Daoy (cell line): ENCODE measurements at regions not wholly inside any gene's neighbourhood (a gene's known extent, or its start where the extent isn't known, plus 50 kb on each side); places are given as distances from the start of the nearest gene placed in this dataset.

Experiments
- DNase-seq: peaks from one replicate; pipeline ENCODE4 v3.0.0-alpha.2; 2015; ENCODE audit warnings: low read depth

DNA sequence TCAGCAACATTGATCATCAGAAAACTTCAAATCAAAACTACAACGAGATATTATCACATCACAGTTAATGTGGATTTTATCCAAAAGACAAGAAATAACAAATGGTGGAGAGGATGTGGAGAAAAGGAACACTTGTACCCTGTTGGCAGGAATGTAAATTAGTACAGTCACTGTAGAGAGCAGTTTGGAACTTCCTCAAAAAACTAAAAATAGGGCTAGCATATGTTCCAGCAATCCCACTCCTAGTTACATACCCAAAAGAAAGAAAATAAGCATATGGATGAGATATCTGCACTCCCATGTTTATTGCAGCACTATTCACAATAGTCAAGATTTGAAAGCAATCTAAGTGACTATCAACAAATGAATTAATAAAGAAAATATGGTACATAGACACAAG, 887.7 kb upstream of the MAN1A1 start:
- no peak for DNase-seq

- no peak for DNase-seq
These were observed 880.4 kb upstream of the MAN1A1 start for GRCh38 chr6:120230008-120230407.

GRCh38 chr6:120228297-120228696, 878.7 kb upstream of the MAN1A1 start:
- DNase-seq, result no peak

- DNase-seq, result no peak
These were observed 869.8 kb upstream of the MAN1A1 start for GRCh38 chr6:120219339-120219738.

GRCh38 chr6:120214088-120214499, 864.5 kb upstream of the MAN1A1 start:
- no peak for DNase-seq

DNA sequence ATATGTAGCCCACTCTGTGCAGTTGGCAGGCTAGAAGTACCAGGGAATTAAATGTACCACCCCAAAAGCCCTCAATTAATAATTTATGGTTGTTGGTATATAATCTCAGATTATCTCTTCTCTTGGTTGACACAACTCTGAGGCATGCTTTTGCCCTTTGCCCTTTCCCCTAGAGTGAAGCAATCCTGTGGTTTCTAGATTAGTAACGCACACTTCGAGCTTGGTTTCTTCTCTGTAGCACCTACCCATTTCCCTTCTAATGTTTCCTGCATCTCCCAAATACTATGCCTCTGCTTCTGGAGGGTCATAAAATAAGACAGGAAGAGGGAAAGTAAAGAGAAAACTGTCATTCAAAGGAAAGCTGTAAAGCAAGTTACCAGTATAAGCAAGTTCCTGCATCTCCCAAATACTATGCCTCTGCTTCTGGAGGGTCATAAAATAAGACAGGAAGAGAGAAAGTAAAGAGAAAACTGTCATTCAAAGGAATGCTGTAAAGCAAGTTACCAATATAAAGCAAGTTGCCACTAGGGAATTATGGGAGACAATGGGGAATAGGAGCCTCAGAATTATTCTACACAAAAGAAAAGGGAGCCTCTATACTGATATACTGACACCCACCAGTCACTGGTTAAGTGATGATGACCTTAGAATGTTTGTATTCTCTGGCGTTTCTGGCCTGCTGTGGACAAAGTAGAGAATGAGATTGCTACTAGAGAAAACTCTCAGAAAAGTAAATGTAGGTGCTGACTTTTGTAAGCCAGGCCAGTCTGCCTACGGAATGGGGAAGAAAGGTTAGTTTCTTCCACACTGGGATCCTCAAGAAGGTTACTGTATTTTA, 862.6 kb upstream of the MAN1A1 start:
- peak; percentile 10 for DNase-seq

- DNase-seq, result no peak
These were observed 853.3 kb upstream of the MAN1A1 start for GRCh38 chr6:120202878-120203277.

DNA sequence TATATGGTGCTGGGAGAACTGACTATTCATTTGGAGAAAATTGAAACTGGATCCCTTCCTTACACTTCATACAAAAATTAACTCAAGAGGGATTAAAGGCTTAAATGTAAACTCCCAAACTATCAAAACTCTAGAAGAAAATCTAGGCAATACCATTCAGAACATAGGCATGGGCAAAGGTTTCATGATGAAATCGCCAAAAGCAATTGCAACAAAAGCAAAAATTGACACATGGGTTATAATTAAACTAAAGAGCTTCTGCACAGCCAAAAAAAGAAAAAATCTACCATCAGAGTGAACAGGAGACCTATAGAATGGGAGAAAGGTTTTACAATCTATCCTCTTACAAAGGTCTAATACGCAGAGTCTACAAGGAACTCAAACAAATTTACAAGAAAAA, 851.3 kb upstream of the MAN1A1 start:
- no peak for DNase-seq

- DNase-seq, result peak; percentile 66
These were observed 848.5 kb upstream of the MAN1A1 start for GRCh38 chr6:120198033-120198432.

DNA sequence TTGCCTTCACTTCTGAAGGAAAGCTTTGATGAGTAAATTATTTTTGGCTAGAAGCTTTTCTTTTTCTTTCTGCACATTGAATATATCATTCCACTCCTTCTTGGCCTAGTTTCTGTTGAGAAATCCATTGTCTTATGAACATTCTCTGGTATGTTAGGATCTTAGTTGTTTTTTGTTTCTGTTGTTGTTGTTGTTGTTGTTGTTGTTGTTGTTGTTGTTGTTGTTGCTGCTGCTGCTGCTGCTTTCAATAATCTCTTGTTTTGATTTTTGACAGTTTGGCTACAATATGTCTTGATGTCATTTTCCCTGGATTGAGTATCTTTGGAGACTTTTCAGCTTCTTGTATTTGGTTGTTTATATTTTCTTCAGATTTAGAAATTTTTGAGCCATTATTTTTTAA, 836.5 kb upstream of the MAN1A1 start:
- no peak for DNase-seq

- peak; percentile 13 for DNase-seq
These were observed 823.7 kb upstream of the MAN1A1 start for GRCh38 chr6:120173250-120173649.

DNA sequence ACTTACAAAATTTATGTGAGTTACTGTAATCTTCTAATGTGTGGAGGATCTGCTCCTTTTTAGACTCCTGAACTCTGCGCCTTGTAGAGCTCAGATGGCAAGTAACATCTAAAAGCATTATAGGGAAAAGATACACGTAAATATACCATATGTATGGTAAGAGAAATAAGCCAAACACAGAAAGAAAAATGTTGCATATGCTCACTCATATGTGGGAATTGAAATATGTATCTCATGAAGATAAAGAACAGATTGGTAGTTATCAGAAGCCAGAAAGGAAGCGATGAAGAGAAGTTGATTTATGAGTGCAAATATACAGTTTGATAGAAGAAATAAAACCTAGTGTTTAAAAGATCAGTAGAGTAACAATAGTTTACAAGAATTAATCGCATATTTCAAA, 815.0 kb upstream of the MAN1A1 start:
- DNase-seq, result no peak

- DNase-seq, result no peak
These were observed 808.3 kb upstream of the MAN1A1 start for GRCh38 chr6:120157873-120158272.

- DNase-seq, result no peak
These were observed 797.7 kb upstream of the MAN1A1 start for GRCh38 chr6:120147071-120147871.

DNA sequence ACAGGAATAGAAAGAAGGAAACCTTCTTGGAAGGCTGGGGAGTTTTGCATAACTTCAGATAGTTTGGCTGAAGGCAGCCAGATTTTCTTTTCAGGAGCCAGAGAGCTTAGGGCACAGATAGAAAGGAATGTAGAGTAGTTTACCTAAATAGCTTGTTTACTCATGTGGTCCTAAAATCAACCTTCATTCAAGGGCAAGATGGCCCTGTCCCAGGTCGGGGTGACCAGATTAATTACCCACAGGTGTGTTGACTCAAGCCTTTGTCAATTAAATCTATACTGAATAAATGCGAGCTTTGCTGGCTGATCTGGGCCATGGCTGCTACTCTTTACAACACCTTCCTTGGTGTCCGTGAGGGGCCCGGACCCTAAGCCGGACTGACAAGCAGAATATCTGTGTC, 792.0 kb upstream of the MAN1A1 start:
- DNase-seq, result no peak

DNA sequence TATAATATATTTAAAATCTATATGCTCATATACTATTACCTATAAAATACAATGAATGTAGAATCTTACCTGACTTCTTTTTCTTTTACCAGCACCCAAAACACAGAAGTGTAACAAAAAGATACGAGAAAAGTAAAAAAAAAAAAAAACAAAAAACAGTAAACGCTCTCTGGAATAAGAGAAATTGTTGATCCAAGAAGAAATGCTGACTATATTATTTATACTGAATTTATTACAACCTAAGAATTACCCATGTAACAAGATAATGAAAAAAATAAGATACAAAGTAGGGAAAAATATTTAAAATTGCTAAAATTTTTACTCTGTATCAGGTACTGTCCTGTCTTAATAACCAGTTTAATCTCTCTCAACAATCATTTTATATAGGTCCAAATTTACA, 787.9 kb upstream of the MAN1A1 start:
- no peak for DNase-seq

GRCh38 chr6:120129228-120129627, 779.7 kb upstream of the MAN1A1 start:
- DNase-seq, result no peak

DNA sequence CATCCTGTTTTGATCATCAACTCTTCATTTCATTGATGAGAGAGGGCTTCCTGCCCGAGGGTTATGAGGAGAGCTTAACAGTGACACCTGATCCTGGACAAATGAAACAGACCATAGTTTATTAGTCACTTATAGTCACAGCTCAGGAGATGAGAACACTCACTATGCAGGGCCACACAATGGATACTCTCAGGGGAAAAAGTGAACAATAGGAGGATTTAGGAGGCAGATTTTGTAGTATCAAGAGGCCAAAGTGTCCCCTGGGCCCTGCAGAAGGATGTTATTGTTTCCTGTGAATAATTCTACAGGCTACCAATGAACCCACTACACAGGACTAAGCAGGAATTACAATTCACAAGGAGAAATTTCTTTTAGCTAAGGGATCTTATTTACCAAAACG, 772.8 kb upstream of the MAN1A1 start:
- no peak for DNase-seq

DNA sequence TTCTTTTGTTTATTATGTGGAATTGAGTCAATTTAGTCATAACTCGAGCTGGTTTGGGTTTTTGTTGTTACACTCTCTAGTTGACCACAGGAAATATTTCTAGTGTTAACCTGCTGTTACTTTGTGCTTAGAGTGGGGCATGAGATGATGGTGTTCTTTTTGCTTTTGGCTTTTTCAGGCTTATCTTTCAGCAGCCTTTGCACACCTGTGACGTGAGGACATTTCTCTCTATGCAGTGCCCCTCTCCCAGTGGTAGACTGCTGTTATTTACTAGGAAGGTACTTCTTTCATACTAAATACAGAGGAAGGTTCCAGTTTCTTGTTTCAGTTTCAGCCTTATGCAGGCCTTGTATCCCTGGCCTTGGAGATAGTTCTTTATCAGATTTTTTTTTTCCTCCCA, 766.8 kb upstream of the MAN1A1 start:
- DNase-seq, result no peak

- DNase-seq, result no peak
These were observed 763.4 kb upstream of the MAN1A1 start for GRCh38 chr6:120112980-120113379.

GRCh38 chr6:120111001-120111400, 761.4 kb upstream of the MAN1A1 start:
- no peak for DNase-seq

GRCh38 chr6:120108061-120108795, 758.7 kb upstream of the MAN1A1 start:
- no peak for DNase-seq
